Gastrocnemius medialis (tissue), 4 donors: ENCODE measurements at regions not wholly inside any gene's neighbourhood (a gene's known extent, or its start where the extent isn't known, plus 50 kb on each side); places are given as distances from the start of the nearest gene placed in this dataset.

Experiments used
- CTCF ChIP-seq, 5 experiments: fragments of 450-650 bp in 3 of 5; fragments of 200-600 bp in 2 of 5; sonication (generic) in 2 of 5; IDR thresholded peaks in 4 of 5; conservative IDR thresholded peaks in 1 of 5; 1 replicate in 4 of 5; 2 replicates in 1 of 5; pipeline ENCODE4 v1.5.1; 2016 to 2019; ENCODE audit warnings: antibody characterized with exemption in 5 of 5, mild to moderate bottlenecking in 3 of 5, moderate library complexity in 3 of 5
- POLR2A ChIP-seq, 2 donors: fragments of 450-650 bp; IDR thresholded peaks; one replicate each; pipeline ENCODE4 v1.6.1; 2017; ENCODE audit warnings: antibody characterized with exemption in 2 of 2, mild to moderate bottlenecking in 2 of 2, moderate library complexity in 2 of 2

GRCh38 chr5:67561151-67561932, 364.7 kb upstream of the CD180 start:
- TF ChIP-seq CTCF (IDR thresholded peaks at IDR 0.05 in 4 of 5, conservative IDR thresholded peaks at IDR 0.05 in 1 of 5) (no peak), POLR2A (IDR thresholded peaks at IDR 0.05) (no peak)
